ENCODE measurements at regions not wholly inside any gene's neighbourhood (a gene's known extent, or its start where the extent isn't known, plus 50 kb on each side); places are given as distances from the start of the nearest gene placed in this dataset.
"Not testable (repeated sequence)": the region's sequence is repeated elsewhere in the genome, so short reads cannot be mapped to it uniquely, and the experiment has no call there.

DNA sequence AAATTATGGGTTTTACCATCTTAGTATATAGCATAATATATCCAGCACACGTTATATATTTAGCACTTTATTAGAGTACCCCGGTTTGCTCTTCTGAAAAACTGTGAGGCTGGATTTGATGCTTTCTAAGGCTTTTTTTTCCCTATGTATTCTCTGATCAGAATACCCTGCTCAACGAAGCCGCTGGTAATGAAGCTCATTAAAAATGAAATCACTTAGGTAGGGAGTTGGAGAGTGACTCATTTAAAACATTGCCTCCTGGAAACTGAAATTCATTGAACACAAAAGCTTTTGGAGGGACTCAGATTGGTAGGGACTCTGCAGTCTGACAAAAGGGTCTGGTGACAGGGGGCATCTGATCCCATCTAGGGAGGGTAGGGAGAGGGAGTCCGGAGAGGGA is 365.4 kb upstream of the MEX3C start:
- Histone ChIP-seq H3K4me1 (ENCODE audit: insufficient read depth, low read length) (peaks cover 4% of the 10 kb centered on the region; the same call in 1 of the 2 replicates), H3K9ac (ENCODE audit: low read depth, low read length) (no peak overlapping the region), H3K9me3 (ENCODE audit: control insufficient read depth, insufficient read depth, low read length) (no peaks in the 10 kb centered on the region; the same call in 1 of the 2 replicates), H3K36me3 (ENCODE audit: insufficient read depth, low read length) (no peaks in the 10 kb centered on the region)

DNA sequence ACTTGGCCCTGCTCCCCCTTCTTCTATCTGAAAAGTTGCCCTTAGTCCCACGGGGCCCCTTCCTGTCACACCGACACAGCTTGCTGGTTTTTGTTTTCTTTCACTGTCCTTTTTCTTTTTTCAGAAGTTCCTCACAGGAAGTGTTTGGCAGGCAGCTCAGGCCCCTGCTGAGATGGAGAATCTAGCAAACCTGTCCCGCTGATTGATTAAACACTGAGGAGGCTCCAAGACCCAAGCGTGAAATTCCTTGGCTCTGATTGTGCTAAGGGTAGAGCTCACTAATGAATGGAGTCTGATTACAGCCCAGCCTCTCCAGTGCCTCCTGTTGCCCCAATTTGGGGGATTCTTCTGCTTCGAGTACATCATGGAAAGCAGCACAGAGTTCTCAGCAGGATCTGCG is 365.9 kb upstream of the MEX3C start:
- H3K9ac ChIP-seq (ENCODE audit: low read depth, low read length), result no peak overlapping the region
- H3K9me3 ChIP-seq (ENCODE audit: control insufficient read depth, insufficient read depth, low read length), result no peaks in the 10 kb centered on the region; the same call in 1 of the 2 replicates
- H3K4me1 ChIP-seq (ENCODE audit: insufficient read depth, low read length), result peaks cover 4% of the 10 kb centered on the region; the same call in 1 of the 2 replicates
- no peaks in the 10 kb centered on the region for H3K36me3 ChIP-seq (ENCODE audit: insufficient read depth, low read length)

DNA sequence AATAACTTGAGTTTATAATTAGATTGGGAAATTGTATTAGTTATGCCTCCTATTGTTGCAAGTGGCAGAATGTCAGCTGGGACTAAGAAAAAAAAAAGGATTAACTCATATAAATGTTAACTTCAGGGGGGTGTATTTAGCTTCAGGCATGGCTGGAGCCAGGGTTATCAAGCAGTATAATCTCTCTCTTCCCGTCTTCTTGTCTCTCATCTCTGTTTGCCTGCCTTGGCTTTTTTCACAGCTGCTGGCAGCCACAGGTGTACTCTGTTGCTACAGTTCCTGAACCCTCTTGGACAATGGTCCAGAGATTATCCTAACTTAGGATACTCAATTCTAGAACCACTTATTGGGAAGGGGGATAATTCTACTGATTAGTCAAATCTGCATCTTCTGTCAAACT is 370.7 kb upstream of the MEX3C start:
- H3K4me1 ChIP-seq (ENCODE audit: insufficient read depth, low read length), result peaks cover 1% of the 10 kb centered on the region; the same call in 1 of the 2 replicates

GRCh38 chr18:51569153-51569552 is 371.7 kb upstream of the MEX3C start:
- no peaks in the 10 kb centered on the region for H3K4me1 ChIP-seq (ENCODE audit: insufficient read depth, low read length)
- H3K9ac ChIP-seq (ENCODE audit: low read depth, low read length), result no peak overlapping the region
- no peaks in the 10 kb centered on the region; the same call in 1 of the 2 replicates for H3K9me3 ChIP-seq (ENCODE audit: control insufficient read depth, insufficient read depth, low read length)
- no peaks in the 10 kb centered on the region for H3K36me3 ChIP-seq (ENCODE audit: insufficient read depth, low read length)

More for the DNA sequence above, 370.7 kb upstream of the MEX3C start:
- no peak overlapping the region for H3K9ac ChIP-seq (ENCODE audit: low read depth, low read length)
- no peaks in the 10 kb centered on the region; the same call in 1 of the 2 replicates for H3K9me3 ChIP-seq (ENCODE audit: control insufficient read depth, insufficient read depth, low read length)
- no peaks in the 10 kb centered on the region for H3K36me3 ChIP-seq (ENCODE audit: insufficient read depth, low read length)

- H3K9me3 ChIP-seq (ENCODE audit: control insufficient read depth, insufficient read depth, low read length), result no peaks in the 10 kb centered on the region; the same call in 1 of the 2 replicates
- no peaks in the 10 kb centered on the region for H3K36me3 ChIP-seq (ENCODE audit: insufficient read depth, low read length)
- H3K9ac ChIP-seq (ENCODE audit: low read depth, low read length), result no peak overlapping the region
- no peaks in the 10 kb centered on the region for H3K4me1 ChIP-seq (ENCODE audit: insufficient read depth, low read length)
These were observed 372.1 kb upstream of the MEX3C start for GRCh38 chr18:51569561-51569960.

GRCh38 chr18:51570071-51570470 is 372.6 kb upstream of the MEX3C start:
- H3K4me1 ChIP-seq (ENCODE audit: insufficient read depth, low read length); H3K36me3 ChIP-seq (ENCODE audit: insufficient read depth, low read length); H3K9ac ChIP-seq (ENCODE audit: low read depth, low read length); H3K9me3 ChIP-seq (ENCODE audit: control insufficient read depth, insufficient read depth, low read length): not testable (repeated sequence)

DNA sequence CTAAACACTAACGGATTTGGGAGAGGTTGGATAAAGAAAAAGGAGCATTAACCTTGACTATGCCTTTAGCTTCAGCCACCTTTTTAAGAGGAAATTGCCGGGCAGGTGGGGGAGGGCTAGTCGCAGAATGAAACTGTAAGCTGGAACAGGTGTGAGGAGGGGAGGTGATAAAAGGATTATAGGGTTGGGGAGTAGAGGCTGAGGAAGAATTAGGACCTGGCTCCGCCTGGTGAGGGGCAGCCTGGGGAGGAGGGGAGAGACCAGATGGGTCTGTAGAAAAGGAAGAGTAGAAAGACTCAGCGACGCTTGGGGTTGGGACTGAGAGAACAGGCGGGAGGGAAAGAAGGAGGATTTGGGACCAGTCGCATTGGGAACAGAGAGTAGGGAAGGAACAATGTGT is 376.4 kb upstream of the MEX3C start:
- not testable (repeated sequence) for H3K4me1 ChIP-seq (ENCODE audit: insufficient read depth, low read length); H3K9me3 ChIP-seq (ENCODE audit: control insufficient read depth, insufficient read depth, low read length); H3K9ac ChIP-seq (ENCODE audit: low read depth, low read length); H3K36me3 ChIP-seq (ENCODE audit: insufficient read depth, low read length)

DNA sequence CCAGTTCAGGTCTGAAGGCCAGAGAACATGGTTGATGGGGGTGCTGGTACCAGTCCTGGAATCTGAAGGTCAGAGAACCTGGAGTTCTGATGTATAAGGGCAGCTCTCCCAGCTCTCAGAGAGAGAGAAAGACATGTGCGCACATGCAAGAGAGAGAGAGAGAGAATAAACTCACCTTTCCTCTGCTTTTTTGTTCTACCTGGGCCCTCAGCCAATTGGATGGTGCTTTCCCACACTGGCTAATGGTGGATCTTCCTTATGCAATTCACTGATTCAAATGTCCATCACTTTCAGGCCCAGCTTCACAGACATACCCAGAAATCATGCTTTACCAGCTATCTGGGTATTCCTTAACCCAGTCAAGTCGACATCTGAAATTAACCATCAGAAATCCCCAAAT is 377.7 kb upstream of the MEX3C start:
- no peaks in the 10 kb centered on the region for H3K4me1 ChIP-seq (ENCODE audit: insufficient read depth, low read length)
- H3K36me3 ChIP-seq (ENCODE audit: insufficient read depth, low read length), result no peaks in the 10 kb centered on the region
- H3K9me3 ChIP-seq (ENCODE audit: control insufficient read depth, insufficient read depth, low read length), result no peaks in the 10 kb centered on the region
- H3K9ac ChIP-seq (ENCODE audit: low read depth, low read length), result no peak overlapping the region

DNA sequence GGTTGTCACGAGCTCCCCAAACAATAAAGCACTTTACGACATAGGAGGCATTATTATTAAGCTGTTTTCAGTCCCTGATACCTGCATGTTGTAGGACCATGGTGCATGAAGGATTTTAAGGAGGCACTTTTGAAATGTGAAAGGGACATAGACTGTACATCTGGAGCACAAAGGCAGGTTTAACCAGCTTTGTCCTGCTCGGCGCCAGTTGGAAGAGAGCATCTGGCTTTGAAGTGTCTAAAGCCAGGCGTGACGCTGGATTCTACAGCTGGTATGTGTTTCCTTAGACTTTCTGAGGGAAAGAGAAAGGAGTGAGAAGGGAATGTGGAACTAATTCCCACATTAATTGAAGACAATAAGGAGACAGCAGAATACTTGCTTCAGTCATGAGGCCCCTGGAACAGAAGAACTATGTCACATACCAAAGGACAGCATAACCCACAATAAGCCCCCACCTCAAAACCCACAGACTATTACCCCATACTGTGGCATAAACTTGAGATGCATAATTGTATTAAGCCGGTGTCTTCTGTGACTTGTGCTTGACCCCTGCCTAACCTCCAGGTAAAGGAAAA is 381.0 kb upstream of the MEX3C start:
- H3K9me3 ChIP-seq (ENCODE audit: control insufficient read depth, insufficient read depth, low read length), result no peaks in the 10 kb centered on the region
- H3K36me3 ChIP-seq (ENCODE audit: insufficient read depth, low read length), result no peaks in the 10 kb centered on the region
- no peaks in the 10 kb centered on the region for H3K4me1 ChIP-seq (ENCODE audit: insufficient read depth, low read length)
- H3K9ac ChIP-seq (ENCODE audit: low read depth, low read length), result no peak overlapping the region

DNA sequence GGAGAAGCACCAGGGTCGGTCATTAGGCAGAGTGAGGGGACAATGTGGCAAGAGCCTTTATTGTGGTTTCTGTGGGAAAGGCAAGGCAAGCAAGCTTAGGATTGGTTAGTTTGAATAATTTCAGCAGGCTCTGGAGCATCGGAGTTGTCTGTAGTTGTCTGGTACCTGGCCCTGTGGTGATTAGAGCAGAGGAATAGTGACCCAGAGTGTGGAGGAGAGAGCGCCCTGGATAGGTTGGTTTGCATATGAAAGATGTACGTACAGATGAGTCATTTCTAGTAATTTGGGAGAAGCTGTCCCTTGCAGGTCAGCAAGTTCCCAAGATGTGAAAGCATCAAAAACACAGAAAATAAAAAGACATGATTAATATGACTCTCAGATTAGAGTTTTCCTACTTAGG is 383.1 kb upstream of the MEX3C start:
- H3K9ac ChIP-seq (ENCODE audit: low read depth, low read length), result no peak overlapping the region
- H3K36me3 ChIP-seq (ENCODE audit: insufficient read depth, low read length), result no peaks in the 10 kb centered on the region
- H3K4me1 ChIP-seq (ENCODE audit: insufficient read depth, low read length), result no peaks in the 10 kb centered on the region
- H3K9me3 ChIP-seq (ENCODE audit: control insufficient read depth, insufficient read depth, low read length), result no peaks in the 10 kb centered on the region

DNA sequence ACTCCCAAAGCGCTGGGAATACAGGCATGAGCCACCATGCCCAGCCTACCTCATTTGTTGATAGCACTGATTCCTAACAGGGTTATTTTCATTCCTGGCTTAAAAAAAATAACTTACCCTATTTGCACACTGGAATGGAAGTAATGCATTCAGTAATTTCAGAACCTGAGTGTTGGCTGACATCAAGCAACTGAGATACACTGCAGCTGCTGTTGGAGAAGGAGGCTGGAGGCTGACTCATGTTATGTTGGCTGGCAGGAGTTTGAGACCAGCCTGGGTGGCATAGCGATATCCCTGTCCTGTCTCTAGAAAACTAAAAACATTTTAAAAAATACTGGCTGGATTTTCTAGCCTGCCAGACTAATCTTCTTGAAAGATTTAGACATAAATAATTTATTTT is 385.1 kb upstream of the MEX3C start:
- Histone ChIP-seq H3K9ac (ENCODE audit: low read depth, low read length) (no peak overlapping the region), H3K4me1 (ENCODE audit: insufficient read depth, low read length) (no peaks in the 10 kb centered on the region), H3K9me3 (ENCODE audit: control insufficient read depth, insufficient read depth, low read length) (no peaks in the 10 kb centered on the region), H3K36me3 (ENCODE audit: insufficient read depth, low read length) (no peaks in the 10 kb centered on the region)

DNA sequence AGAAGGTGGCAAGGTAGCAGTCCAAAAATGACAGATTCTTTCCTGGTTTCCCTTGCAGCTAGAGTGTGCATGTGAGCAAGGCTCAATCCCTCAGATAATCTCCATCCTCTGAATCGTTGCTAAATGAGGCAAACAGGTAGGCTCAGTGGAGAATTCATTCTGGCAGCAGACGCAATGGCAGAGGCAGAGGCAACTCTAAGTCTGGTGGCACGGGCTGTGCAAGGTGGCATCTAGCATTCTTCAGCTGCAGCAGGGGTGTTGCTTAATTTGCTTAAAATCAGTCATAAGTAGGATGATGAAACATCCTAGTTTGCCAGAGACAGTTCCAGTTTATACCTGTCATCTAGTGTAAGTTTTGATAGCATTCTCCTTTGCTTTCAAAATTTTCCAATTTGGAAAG is 391.1 kb upstream of the MEX3C start:
- no peaks in the 10 kb centered on the region for H3K4me1 ChIP-seq (ENCODE audit: insufficient read depth, low read length)

DNA sequence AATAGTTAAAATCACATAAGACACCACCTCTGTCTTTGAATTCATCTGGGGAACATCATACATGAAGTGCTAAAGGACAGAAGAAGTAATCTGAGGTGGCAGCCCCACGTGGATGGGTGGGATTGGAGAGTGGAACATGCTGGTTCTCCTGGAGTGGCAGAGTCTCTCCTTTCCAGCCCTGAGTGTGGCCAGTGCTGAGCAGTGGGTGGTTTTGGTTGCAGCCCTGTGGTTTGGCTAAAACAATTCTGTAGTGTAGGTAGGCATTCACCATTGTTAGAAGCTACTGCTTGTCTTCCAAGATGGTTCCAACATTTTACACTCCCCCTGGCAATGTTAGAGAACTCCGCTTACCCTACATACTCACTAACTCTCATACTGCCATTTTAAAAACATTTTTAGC is 396.4 kb upstream of the MEX3C start:
- H3K36me3 ChIP-seq (ENCODE audit: insufficient read depth, low read length), result no peaks in the 10 kb centered on the region
- no peak overlapping the region for H3K9ac ChIP-seq (ENCODE audit: low read depth, low read length)
- H3K9me3 ChIP-seq (ENCODE audit: control insufficient read depth, insufficient read depth, low read length), result no peaks in the 10 kb centered on the region; the same call in 1 of the 2 replicates
- H3K4me1 ChIP-seq (ENCODE audit: insufficient read depth, low read length), result no peaks in the 10 kb centered on the region

More for the DNA sequence above, 391.1 kb upstream of the MEX3C start:
- H3K9ac ChIP-seq (ENCODE audit: low read depth, low read length), result no peak overlapping the region
- H3K36me3 ChIP-seq (ENCODE audit: insufficient read depth, low read length), result no peaks in the 10 kb centered on the region
- H3K9me3 ChIP-seq (ENCODE audit: control insufficient read depth, insufficient read depth, low read length), result no peaks in the 10 kb centered on the region

DNA sequence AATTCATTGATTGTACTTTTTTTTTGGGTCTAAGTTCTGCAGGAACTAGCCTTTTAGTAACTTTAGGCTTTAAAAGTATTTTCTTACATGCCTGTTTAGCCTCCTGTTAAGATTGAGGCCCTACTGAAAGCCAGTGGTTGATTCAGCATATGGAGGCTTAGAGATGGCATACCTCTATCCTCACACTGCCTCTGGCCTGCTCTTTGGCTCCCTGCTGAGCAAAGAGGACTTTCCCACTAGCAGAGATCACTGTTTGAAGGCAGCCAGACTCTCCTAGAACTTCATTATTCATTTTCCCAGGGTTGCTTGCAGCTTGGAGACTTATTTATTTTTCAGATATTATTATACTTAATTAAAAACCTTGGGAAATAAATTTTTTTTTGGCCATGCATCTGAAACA is 405.6 kb upstream of the MEX3C start:
- Histone ChIP-seq H3K9me3 (ENCODE audit: control insufficient read depth, insufficient read depth, low read length) (no peaks in the 10 kb centered on the region; the same call in 1 of the 2 replicates), H3K36me3 (ENCODE audit: insufficient read depth, low read length) (no peaks in the 10 kb centered on the region), H3K9ac (ENCODE audit: low read depth, low read length) (no peak overlapping the region), H3K4me1 (ENCODE audit: insufficient read depth, low read length) (no peaks in the 10 kb centered on the region)

DNA sequence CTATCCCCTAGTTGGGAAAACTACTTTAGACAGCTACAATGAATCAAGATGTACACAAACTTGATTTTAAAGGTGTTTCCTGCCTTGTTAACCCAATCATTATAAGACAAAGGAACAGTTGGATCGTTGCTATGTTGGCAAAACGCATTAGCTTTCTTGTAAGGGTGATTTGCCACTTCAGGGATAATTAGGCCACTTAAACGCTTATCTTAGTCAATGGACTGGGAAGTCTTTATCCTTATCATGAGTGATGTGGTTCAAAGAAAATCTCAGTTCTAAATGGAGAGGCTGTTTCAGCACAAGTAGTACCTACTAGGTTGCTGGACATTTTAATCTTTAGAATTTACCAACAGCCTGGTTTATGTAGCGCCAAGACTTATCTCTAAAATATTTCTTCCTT is 406.1 kb upstream of the MEX3C start:
- H3K9me3 ChIP-seq (ENCODE audit: control insufficient read depth, insufficient read depth, low read length), result no peaks in the 10 kb centered on the region; the same call in 1 of the 2 replicates
- H3K4me1 ChIP-seq (ENCODE audit: insufficient read depth, low read length), result no peaks in the 10 kb centered on the region
- no peak overlapping the region for H3K9ac ChIP-seq (ENCODE audit: low read depth, low read length)
- no peaks in the 10 kb centered on the region for H3K36me3 ChIP-seq (ENCODE audit: insufficient read depth, low read length)

- H3K9ac ChIP-seq (ENCODE audit: low read depth, low read length), result no peak overlapping the region
- no peaks in the 10 kb centered on the region for H3K9me3 ChIP-seq (ENCODE audit: control insufficient read depth, insufficient read depth, low read length)
- no peaks in the 10 kb centered on the region for H3K36me3 ChIP-seq (ENCODE audit: insufficient read depth, low read length)
- no peaks in the 10 kb centered on the region for H3K4me1 ChIP-seq (ENCODE audit: insufficient read depth, low read length)
These were observed 413.0 kb upstream of the MEX3C start for GRCh38 chr18:51610481-51610880.

Measured in ES-I3 (cell line).